Prostate gland (tissue), 2 donors: ENCODE measurements at regions not wholly inside any gene's neighbourhood (a gene's known extent, or its start where the extent isn't known, plus 50 kb on each side); places are given as distances from the start of the nearest gene placed in this dataset.

Experiments used
- POLR2A ChIP-seq: fragments of 450-650 bp; IDR thresholded peaks from one replicate; pipeline ENCODE4 v1.6.1; 2016; ENCODE audit warnings: antibody characterized with exemption, mild to moderate bottlenecking
- TF ChIP-seq, protein P1 (sequence below), 4 experiments: fragments of 200-600 bp in 2 of 4; fragments of 450-650 bp in 2 of 4; sonication (generic) in 2 of 4; IDR thresholded peaks; 1 replicate in 3 of 4; 2 replicates in 1 of 4; pipeline ENCODE4 v1.5.1; 2016 to 2019; ENCODE audit warnings: antibody characterized with exemption in 4 of 4, mild to moderate bottlenecking in 2 of 4, moderate library complexity in 2 of 4

DNA sequence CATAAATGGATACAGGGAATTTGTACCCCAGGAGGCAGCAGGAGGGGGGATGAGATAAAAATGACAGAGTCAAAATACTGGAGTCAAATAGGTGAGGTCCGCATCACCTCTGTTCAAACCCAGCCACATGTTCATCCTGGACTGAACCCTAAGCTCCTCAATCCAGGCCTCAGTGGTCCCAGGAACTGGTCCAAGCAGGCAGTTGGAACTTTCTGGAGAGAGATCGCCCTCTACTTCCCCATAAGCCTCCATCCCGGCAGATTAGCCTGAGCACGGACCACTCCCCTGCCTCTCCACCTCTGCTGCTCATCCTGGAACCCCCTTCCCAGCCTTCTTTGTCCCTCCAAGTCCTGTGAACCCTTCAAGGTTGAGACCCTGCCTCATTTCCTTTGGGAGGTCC is 959.7 kb upstream of the ZNF722 start:
- TF ChIP-seq POLR2A: no peak
- TF ChIP-seq, protein P1, sequence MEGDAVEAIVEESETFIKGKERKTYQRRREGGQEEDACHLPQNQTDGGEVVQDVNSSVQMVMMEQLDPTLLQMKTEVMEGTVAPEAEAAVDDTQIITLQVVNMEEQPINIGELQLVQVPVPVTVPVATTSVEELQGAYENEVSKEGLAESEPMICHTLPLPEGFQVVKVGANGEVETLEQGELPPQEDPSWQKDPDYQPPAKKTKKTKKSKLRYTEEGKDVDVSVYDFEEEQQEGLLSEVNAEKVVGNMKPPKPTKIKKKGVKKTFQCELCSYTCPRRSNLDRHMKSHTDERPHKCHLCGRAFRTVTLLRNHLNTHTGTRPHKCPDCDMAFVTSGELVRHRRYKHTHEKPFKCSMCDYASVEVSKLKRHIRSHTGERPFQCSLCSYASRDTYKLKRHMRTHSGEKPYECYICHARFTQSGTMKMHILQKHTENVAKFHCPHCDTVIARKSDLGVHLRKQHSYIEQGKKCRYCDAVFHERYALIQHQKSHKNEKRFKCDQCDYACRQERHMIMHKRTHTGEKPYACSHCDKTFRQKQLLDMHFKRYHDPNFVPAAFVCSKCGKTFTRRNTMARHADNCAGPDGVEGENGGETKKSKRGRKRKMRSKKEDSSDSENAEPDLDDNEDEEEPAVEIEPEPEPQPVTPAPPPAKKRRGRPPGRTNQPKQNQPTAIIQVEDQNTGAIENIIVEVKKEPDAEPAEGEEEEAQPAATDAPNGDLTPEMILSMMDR (IDR thresholded peaks at IDR 0.05): no peak
